ENCODE measurements at regions not wholly inside any gene's neighbourhood (a gene's known extent, or its start where the extent isn't known, plus 50 kb on each side); places are given as distances from the start of the nearest gene placed in this dataset.

DNA sequence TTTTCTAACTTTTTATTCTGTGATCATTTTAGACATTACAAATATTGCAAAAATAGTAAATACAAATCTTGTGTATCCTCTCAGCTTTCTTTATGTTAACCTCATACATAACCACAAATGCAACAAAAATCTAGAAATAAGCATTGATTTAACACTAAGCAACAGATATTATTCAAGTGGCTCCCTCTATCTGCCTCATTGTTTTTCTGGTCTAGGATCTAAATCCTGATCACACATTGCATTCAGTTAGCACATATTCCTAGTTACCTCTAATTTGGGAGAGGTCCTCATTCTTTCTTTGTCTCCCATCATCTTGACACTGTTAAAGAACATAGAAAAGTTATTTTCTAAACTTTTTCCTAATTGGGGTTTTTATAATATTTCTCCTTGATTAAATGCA is 1126.0 kb downstream of the ROBO2 start:
- TF ChIP-seq, protein P1, sequence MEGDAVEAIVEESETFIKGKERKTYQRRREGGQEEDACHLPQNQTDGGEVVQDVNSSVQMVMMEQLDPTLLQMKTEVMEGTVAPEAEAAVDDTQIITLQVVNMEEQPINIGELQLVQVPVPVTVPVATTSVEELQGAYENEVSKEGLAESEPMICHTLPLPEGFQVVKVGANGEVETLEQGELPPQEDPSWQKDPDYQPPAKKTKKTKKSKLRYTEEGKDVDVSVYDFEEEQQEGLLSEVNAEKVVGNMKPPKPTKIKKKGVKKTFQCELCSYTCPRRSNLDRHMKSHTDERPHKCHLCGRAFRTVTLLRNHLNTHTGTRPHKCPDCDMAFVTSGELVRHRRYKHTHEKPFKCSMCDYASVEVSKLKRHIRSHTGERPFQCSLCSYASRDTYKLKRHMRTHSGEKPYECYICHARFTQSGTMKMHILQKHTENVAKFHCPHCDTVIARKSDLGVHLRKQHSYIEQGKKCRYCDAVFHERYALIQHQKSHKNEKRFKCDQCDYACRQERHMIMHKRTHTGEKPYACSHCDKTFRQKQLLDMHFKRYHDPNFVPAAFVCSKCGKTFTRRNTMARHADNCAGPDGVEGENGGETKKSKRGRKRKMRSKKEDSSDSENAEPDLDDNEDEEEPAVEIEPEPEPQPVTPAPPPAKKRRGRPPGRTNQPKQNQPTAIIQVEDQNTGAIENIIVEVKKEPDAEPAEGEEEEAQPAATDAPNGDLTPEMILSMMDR (IDR thresholded peaks at IDR 0.05) = no peak
- TF ChIP-seq POLR2A (IDR thresholded peaks at IDR 0.05) (no peak), EP300 (IDR thresholded peaks at IDR 0.05) (no peak)
